ENCODE measurements at regions not wholly inside any gene's neighbourhood (a gene's known extent, or its start where the extent isn't known, plus 50 kb on each side); places are given as distances from the start of the nearest gene placed in this dataset.

DNA sequence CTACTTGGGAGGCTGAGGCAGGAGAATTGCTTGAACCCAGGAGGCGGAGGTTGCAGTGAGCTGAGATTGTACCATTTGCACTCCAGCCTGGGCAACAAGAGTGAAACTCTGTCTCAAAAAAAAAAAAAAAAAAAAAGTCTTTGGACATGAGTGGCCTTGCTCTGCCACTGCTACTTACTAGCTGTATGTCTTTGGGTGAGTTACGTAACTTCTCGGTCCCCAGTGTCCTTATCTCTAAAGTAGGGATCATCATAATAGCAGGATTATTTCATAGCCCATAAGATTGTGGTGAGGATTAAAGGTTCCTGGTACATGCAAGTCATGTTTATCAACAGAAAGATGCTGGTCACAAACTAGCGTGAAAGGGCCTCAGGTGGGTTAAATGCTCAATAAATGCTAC is 53.9 kb upstream of the HEPHL1 start:
- no peak for TF ChIP-seq EP300 (IDR thresholded peaks at IDR 0.05)
- TF ChIP-seq, protein P1, sequence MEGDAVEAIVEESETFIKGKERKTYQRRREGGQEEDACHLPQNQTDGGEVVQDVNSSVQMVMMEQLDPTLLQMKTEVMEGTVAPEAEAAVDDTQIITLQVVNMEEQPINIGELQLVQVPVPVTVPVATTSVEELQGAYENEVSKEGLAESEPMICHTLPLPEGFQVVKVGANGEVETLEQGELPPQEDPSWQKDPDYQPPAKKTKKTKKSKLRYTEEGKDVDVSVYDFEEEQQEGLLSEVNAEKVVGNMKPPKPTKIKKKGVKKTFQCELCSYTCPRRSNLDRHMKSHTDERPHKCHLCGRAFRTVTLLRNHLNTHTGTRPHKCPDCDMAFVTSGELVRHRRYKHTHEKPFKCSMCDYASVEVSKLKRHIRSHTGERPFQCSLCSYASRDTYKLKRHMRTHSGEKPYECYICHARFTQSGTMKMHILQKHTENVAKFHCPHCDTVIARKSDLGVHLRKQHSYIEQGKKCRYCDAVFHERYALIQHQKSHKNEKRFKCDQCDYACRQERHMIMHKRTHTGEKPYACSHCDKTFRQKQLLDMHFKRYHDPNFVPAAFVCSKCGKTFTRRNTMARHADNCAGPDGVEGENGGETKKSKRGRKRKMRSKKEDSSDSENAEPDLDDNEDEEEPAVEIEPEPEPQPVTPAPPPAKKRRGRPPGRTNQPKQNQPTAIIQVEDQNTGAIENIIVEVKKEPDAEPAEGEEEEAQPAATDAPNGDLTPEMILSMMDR (IDR thresholded peaks at IDR 0.05): no peak
